B cell (primary cell): ENCODE measurements at regions not wholly inside any gene's neighbourhood (a gene's known extent, or its start where the extent isn't known, plus 50 kb on each side); places are given as distances from the start of the nearest gene placed in this dataset.

Experiments used
- ATAC-seq: fragments of 200-7000 bp; cut with Tn5 transposase; one replicate; pipeline ENCODE4 v1.10.0; 2021; ENCODE audit warnings: low read depth, mild to moderate bottlenecking, moderate number of reproducible peaks, moderate library complexity
- CTCF ChIA-PET: fragments of 350-600 bp; sonication (Branson Sonifier 250); formaldehyde crosslinking; loops from one replicate; lab custom pipeline; 2021; ENCODE audit warnings: antibody characterized with exemption, inconsistent platforms; lab: Charles Lee
- POLR2A ChIA-PET: fragments of 350-600 bp; sonication (Branson Sonifier 250); formaldehyde crosslinking; loops from one replicate; lab custom pipeline; 2021; ENCODE audit warnings: antibody characterized with exemption; lab: Charles Lee
- DNase-seq: peaks from one replicate; pipeline ENCODE4 v3.0.0; 2013
- H2AFZ ChIP-seq: 2 replicates; pipeline ENCODE4 v1.6.1; 2012; ENCODE audit warnings: mild to moderate bottlenecking, low read depth, low read length; ENCODE audit not compliant: insufficient read depth, poor library complexity, severe bottlenecking
- H3K27ac ChIP-seq, 2 donors: 1 replicate in 1 of 2; 2 replicates in 1 of 2; pipeline ENCODE4 v1.5.1; 2012 to 2013; ENCODE audit warnings: low read length in 2 of 2, mild to moderate bottlenecking in 2 of 2, moderate library complexity in 1 of 2
- H3K27me3 ChIP-seq, 4 experiments: fragments of 200-600 bp in 1 of 4; sonication (generic) in 1 of 4; replicated peaks in 1 of 4; 1 replicate in 2 of 4; 2 replicates in 2 of 4; pipeline versions ENCODE4 v1.6.1 to v1.7.0; 2013 to 2016; ENCODE audit warnings: low read length in 3 of 4, mild to moderate bottlenecking in 2 of 4, mixed read lengths in 1 of 4, moderate library complexity in 1 of 4; ENCODE audit not compliant: insufficient read depth in 4 of 4, control insufficient read depth in 3 of 4; ENCODE audit errors: control extremely low read depth in 1 of 4
- H3K36me3 ChIP-seq, 2 experiments: replicated peaks in 1 of 2; 1 replicate in 1 of 2; 2 replicates in 1 of 2; pipeline versions ENCODE4 v1.6.1 to v1.7.1; 2013; ENCODE audit warnings: low read length in 1 of 2; ENCODE audit not compliant: insufficient read depth in 2 of 2, control insufficient read depth in 1 of 2; ENCODE audit errors: control extremely low read depth in 1 of 2, extremely low read depth in 1 of 2
- H3K4me1 ChIP-seq, 2 donors: fragments of 200-600 bp in 1 of 2; sonication (generic) in 1 of 2; 1 replicate in 1 of 2; 2 replicates in 1 of 2; pipeline versions ENCODE4 v1.5.1 to v1.6.1; 2013 to 2017; ENCODE audit warnings: low read length in 2 of 2; ENCODE audit not compliant: control insufficient read depth in 2 of 2, insufficient read depth in 2 of 2
- H3K4me2 ChIP-seq: replicated peaks from 2 replicates; pipeline ENCODE3; 2012; ENCODE audit warnings: mild to moderate bottlenecking, low read depth, low read length; ENCODE audit not compliant: poor library complexity, severe bottlenecking
- H3K4me3 ChIP-seq, 5 experiments: fragments of 200-600 bp in 1 of 5; sonication (generic) in 1 of 5; 1 replicate in 3 of 5; 2 replicates in 2 of 5; pipeline versions ENCODE4 v1.5.1 to v1.7.0; 2011 to 2016; ENCODE audit warnings: low read length in 4 of 5, mild to moderate bottlenecking in 4 of 5, low read depth in 2 of 5, control low read depth in 1 of 5, moderate library complexity in 1 of 5; ENCODE audit not compliant: insufficient read depth in 1 of 5; ENCODE audit errors: control extremely low read depth in 1 of 5, extremely low read depth in 1 of 5
- H3K79me2 ChIP-seq: fragments of 200-600 bp; sonication (generic); one replicate; pipeline ENCODE4 v1.6.0; 2016; ENCODE audit warnings: low read length; ENCODE audit not compliant: control insufficient read depth, insufficient read depth
- H3K9ac ChIP-seq: fragments of 200-600 bp; sonication (generic); 2 replicates; pipeline ENCODE4 v1.6.1; 2017; ENCODE audit warnings: mild to moderate bottlenecking, low read length, moderate library complexity
- H3K9me3 ChIP-seq, 3 donors: one replicate each; pipeline versions ENCODE4 v1.6.1 to v1.7.1; 2013; ENCODE audit warnings: low read length in 2 of 3; ENCODE audit not compliant: control insufficient read depth in 2 of 3, insufficient read depth in 1 of 3; ENCODE audit errors: control extremely low read depth in 1 of 3
- H4K20me1 ChIP-seq: 2 replicates; pipeline ENCODE4 v1.6.0; 2012; ENCODE audit warnings: mild to moderate bottlenecking, low read length; ENCODE audit not compliant: insufficient read depth, control insufficient read depth, poor library complexity, severe bottlenecking
- H3K27ac Mint-ChIP-seq: one replicate; pipeline ENCODE4 v1.8.0; 2021; ENCODE audit warnings: mixed read lengths
- H3K27me3 Mint-ChIP-seq: one replicate; pipeline ENCODE4 v1.8.0; 2021; ENCODE audit warnings: mixed read lengths
- H3K4me1 Mint-ChIP-seq: one replicate; pipeline ENCODE4 v1.8.0; 2021; ENCODE audit warnings: mixed read lengths
- H3K4me3 Mint-ChIP-seq: one replicate; pipeline ENCODE4 v1.8.0; 2021; ENCODE audit warnings: mixed read lengths
- H3K9me3 Mint-ChIP-seq: one replicate; pipeline ENCODE4 v1.8.0; 2022; ENCODE audit warnings: mixed read lengths; ENCODE audit not compliant: insufficient read depth
- CTCF ChIP-seq: fragments of 200-600 bp; IDR thresholded peaks from one replicate; pipeline ENCODE4 v1.8.0; 2022; ENCODE audit warnings: antibody characterized with exemption, mild to moderate bottlenecking
- EZH2 ChIP-seq: IDR thresholded peaks from 2 replicates; pipeline ENCODE4 v1.6.1; 2012; ENCODE audit warnings: borderline replicate concordance, low read depth, mild to moderate bottlenecking, moderate library complexity, low read length; ENCODE audit not compliant: insufficient read depth, poor library complexity, severe bottlenecking
- WGBS: methylation state at CpG from one replicate; pipeline ENCODE4 v1.1.5; 2013; ENCODE audit warnings: missing lambda C conversion rate; ENCODE audit not compliant: insufficient coverage; 5-methylcytosine and 5-hydroxymethylcytosine counted together
- intact Hi-C: fragments of 100-400 bp; cut with micrococcal nuclease; formaldehyde crosslinking; loops from one replicate; pipeline ENCODE4 v1.10.0; 2022

- Mint-ChIP-seq H3K9me3 (no peaks in the 10 kb centered on the region), H3K4me1 (no peaks in the 10 kb centered on the region), H3K4me3 (no peak overlapping the region), H3K27me3 (peaks cover 3% of the 10 kb centered on the region), H3K27ac (no peak overlapping the region)
- Histone ChIP-seq H2AFZ (no peak overlapping the region), H3K36me3 (no peaks in the 10 kb centered on the region), H3K9me3 (no peaks in the 10 kb centered on the region), H3K4me2 (no peak overlapping the region), H3K9ac (no peak overlapping the region), H3K27me3 (no peaks in the 10 kb centered on the region), H3K4me3 (no peak overlapping the region), H3K4me1 (no peaks in the 10 kb centered on the region), H3K79me2 (no peaks in the 10 kb centered on the region), H3K27ac (no peak overlapping the region), H4K20me1 (no peaks in the 10 kb centered on the region)
- no peak for TF ChIP-seq EZH2
- no peak for TF ChIP-seq CTCF
- intact Hi-C loops = no loop called here
- ChIA-PET CTCF (interaction anchor here (1.4 to 1.5 kb wide), 2 partner anchors 95 to 96 kb away, joined by 3 read pairs; partner anchors contain the start of gene IL12A), POLR2A (interaction anchor here (0.6 kb wide), 1 partner anchor 8 kb away, joined by 4 read pairs; no protein-coding TSS in a partner anchor)
- ATAC-seq (no peak), DNase-seq (no peak)
- 85% methylated on average over 2 of the region's 2 CpGs for WGBS
These were observed 96.4 kb upstream of the IL12A start for GRCh38 chr3:159892171-159892795.

- intact Hi-C loops = no loop called here
- Histone ChIP-seq H3K9me3 (no peaks in the 10 kb centered on the region), H3K36me3 (no peaks in the 10 kb centered on the region), H3K4me1 (no peaks in the 10 kb centered on the region), H2AFZ (no peak overlapping the region), H3K9ac (no peak overlapping the region), H3K79me2 (no peaks in the 10 kb centered on the region), H3K4me3 (no peak overlapping the region), H3K27ac (no peak overlapping the region), H4K20me1 (no peaks in the 10 kb centered on the region), H3K4me2 (no peak overlapping the region), H3K27me3 (no peaks in the 10 kb centered on the region)
- ChIA-PET POLR2A (no interaction called here), CTCF (interaction anchor here (1.4 to 1.5 kb wide), 2 partner anchors 95 to 96 kb away, joined by 3 read pairs; partner anchors contain the start of gene IL12A)
- Mint-ChIP-seq H3K27me3 (peaks cover 3% of the 10 kb centered on the region), H3K4me1 (no peaks in the 10 kb centered on the region), H3K27ac (no peak overlapping the region), H3K9me3 (no peaks in the 10 kb centered on the region), H3K4me3 (no peak overlapping the region)
- TF ChIP-seq CTCF (no peak), EZH2 (no peak)
- DNase-seq = no peak
- ATAC-seq = no peak
- WGBS = no CpG with 5 or more reads among the region's 1 CpG
These were observed 95.8 kb upstream of the IL12A start for GRCh38 chr3:159892801-159893200.
